Cerebellar cortex (tissue), 1 donor: ENCODE measurements at regions not wholly inside any gene's neighbourhood (a gene's known extent, or its start where the extent isn't known, plus 50 kb on each side); places are given as distances from the start of the nearest gene placed in this dataset.

ENCODE experiments used
- DNase-seq: peaks from one replicate; pipeline ENCODE4 v3.0.0-alpha.2; 2015; ENCODE audit warnings: low spot score

DNA sequence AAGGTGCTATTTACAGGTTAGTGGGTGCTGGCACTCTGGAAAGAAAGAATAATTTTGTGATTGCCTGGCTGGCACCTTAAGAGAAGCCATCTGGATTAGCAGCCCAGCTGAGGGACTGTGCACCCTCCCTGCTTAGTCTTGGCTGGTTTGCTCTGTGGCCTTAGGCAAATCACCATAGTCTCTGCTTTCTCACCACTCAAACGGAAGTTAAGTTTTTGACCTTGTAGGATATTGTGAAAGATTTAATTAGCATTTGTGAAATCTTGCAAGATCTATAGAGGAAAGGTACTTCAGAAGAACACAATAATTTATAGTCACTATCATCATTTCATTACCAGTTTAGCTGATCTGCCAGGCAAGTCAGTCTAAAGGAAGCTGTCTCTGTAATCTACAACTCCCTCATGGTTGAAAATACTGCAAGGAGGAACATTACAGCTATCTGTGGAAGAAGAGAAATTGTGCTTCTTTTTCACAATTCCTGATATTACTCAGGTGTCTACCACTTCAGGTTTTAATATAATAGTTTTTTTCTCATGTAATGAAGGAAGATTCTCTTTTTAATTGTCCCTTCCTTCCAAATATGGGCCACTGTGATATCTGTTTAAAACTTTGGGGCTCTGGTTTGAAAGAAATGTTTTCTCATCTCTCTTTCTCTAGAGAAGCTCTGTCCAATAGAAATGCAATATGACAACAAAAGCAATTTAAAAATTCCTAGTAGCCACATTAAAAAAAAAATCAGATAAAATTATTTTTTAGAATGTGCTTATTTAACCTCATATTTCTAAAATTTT is 219.6 kb downstream of the PTEN start:
- no peak for DNase-seq

DNA sequence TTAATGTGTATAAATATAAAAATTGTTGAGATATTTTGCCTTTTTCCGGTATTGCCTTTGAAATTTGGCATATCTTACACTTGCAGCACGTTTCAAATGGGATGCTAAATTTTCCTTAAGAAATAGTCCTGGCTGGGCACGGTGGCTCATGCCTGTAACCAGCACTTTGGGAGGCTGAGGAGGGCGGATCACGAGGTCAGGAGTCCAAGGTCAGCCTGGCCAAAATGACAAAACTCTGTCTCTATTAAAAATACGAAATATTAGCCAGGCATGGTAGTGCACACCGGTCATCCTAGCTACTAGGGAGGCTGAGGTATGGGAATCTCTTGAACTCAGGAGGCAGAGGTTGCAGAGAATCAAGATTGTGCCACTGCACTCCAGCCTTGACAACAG is 220.2 kb downstream of the PTEN start:
- no peak for DNase-seq

- DNase-seq, result no peak
Observed at GRCh38 chr10:88086187-88086960, 222.9 kb downstream of the PTEN start.

- DNase-seq, result peak; percentile 86
Observed at GRCh38 chr10:88088441-88089340, 225.3 kb downstream of the PTEN start.

GRCh38 chr10:88089498-88089897 is 226.1 kb downstream of the PTEN start:
- DNase-seq, result peak; percentile 25

GRCh38 chr10:88090568-88091214 is 227.3 kb downstream of the PTEN start:
- no peak for DNase-seq

DNA sequence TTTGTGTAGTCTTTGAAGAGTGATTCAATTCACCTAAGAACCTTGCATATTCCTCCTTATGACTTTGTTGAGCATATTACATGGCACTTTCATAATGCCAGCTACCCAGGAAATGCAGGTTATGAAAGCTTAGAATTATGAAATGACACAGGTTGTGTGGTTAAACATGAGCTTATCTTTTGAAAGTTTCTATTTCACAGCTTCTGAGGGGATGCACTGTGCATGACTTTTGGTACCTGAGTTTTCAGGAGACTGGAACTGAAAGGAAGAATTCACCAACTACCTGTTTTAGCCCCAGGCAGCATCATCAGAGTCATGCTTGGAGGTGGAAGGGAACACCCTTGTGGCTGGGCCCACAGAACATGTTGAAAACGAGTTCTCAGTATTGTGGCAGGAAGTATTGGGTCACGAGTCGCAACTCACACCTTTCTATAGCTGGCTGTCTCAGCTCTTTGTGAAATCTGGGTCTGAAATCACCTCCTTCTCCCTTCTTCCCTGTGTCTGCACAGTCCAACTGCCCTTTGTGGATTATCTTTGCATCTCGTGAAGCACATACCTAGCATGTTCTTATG is 228.2 kb downstream of the PTEN start:
- no peak for DNase-seq

DNA sequence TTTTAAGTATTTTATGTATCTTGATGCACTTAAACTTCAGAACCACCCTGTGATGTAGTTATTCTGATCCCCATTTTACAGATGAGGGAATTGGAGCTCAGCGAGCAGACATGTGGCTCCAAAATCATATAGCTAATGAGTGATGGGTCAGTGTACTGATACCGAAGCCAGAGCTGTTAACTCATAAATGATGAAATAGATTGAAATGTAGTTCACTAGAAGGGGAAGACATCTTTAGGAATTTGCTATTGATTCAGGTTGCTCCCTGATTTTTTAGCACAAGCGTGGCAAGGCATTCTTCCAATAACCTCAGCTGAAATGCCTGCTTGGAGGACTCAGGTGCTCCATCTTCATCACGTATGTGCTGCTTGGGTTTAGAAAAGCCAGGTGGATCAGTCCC is 228.8 kb downstream of the PTEN start:
- no peak for DNase-seq

DNA sequence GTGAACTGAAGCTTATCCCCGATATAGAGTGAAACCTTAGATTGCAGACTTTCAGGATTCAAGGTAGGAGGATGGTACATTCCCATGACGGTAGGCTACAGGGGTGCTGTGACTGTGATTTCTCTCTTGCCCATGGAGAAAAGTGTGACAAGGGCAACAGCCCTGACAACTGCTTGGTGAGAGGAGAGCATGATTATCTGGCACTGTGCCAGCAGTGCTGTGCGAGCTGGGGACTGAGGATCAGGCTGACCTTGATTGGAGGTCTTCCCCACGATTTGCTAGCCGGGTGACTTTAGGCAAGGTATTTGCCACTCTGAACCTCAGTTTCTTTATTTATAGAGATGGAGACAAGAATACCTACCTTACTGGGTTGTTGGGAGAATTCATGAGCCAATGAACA is 229.5 kb downstream of the PTEN start:
- peak; percentile 56 for DNase-seq

GRCh38 chr10:88094795-88095194 is 231.4 kb downstream of the PTEN start:
- no peak for DNase-seq

GRCh38 chr10:88095223-88095721 is 231.8 kb downstream of the PTEN start:
- no peak for DNase-seq

DNA sequence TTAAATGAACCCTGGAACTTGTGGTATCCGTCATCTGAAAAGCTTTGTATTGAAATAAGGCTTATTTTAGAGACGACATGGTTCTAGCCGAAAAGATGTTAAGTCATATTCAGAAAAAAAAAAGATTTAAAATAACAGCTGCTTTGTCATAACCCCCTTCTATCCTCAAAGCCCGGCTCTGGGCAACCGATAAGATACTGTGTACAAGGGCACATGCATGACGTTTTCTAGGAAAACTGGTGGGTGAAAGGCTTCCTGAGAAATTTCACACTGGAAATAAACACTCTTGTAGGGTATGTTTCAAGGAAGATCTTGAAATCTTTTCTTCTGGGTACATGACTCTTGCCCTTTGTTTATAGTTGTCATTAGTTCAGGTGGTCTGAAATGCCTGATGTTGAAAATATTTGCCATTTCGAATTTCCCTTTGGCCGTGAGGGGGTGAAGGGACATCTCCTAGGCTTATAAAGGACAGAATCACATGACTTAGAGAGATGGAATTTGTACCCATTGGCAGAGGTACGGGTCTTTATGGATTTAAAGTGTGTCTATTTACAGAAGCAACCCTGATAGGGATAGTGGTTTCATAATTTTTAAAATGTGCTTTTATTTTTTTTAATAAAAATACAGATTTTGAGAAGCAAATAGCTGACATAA is 232.5 kb downstream of the PTEN start:
- no peak for DNase-seq

- DNase-seq, result no peak
Observed at GRCh38 chr10:88097092-88097516, 233.7 kb downstream of the PTEN start.

GRCh38 chr10:88097536-88097935 is 234.1 kb downstream of the PTEN start:
- no peak for DNase-seq

GRCh38 chr10:88100281-88100680 is 236.9 kb downstream of the PTEN start:
- no peak for DNase-seq

GRCh38 chr10:88101666-88102065 is 238.2 kb downstream of the PTEN start:
- DNase-seq, result no peak

- no peak for DNase-seq
Observed at GRCh38 chr10:88103576-88103975, 240.2 kb downstream of the PTEN start.

DNA sequence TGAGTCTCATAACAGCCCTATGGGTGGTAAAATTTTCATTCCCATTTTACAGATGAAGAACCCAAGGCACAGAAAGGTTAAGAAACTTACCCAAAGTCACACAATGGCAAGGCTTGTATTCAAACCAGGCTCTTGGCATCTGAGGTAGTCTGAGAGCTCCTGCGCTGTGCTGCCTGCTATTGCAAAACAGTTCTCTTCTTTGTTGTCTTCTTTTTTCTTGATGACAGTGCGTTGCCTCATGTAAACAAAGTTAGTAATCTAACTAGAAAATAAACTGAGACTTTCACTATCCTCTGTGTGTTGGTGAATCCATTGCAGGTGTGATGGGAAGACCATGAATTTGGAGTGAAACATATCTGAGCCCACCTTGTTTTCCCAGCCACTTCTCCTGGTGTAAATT is 240.8 kb downstream of the PTEN start:
- DNase-seq, result no peak

GRCh38 chr10:88106366-88106765 is 242.9 kb downstream of the PTEN start:
- no peak for DNase-seq

- DNase-seq, result no peak
Observed at GRCh38 chr10:88107296-88108097, 244.1 kb downstream of the PTEN start.
